NB4 (cell line): ENCODE measurements at regions not wholly inside any gene's neighbourhood (a gene's known extent, or its start where the extent isn't known, plus 50 kb on each side); places are given as distances from the start of the nearest gene placed in this dataset.
A peak's percentile ranks its signal among the peaks of the same experiment; 100 is the strongest.

ENCODE experiments used
- DNase-seq: peaks from one replicate; pipeline ENCODE4 v3.0.0; 2010; ENCODE audit warnings: low read depth
- H3K4me3 ChIP-seq: one replicate; pipeline ENCODE4 v1.5.1; 2011; ENCODE audit warnings: mild to moderate bottlenecking, low read depth, low read length, moderate library complexity
- CTCF ChIP-seq: IDR thresholded peaks from one replicate; pipeline ENCODE4 v1.5.1; 2012; ENCODE audit warnings: low read depth, low read length
- MAX ChIP-seq: IDR thresholded peaks from 2 replicates; pipeline ENCODE4 v1.6.1; 2011; ENCODE audit warnings: low read depth, low read length
- MYC ChIP-seq: IDR thresholded peaks from 2 replicates; pipeline ENCODE4 v1.6.1; 2011; ENCODE audit warnings: low read depth, low read length
- POLR2A ChIP-seq: IDR thresholded peaks from 2 replicates; pipeline ENCODE4 v1.6.1; 2011; ENCODE audit warnings: mild to moderate bottlenecking; ENCODE audit not compliant: insufficient read length; ENCODE audit errors: extremely low read depth

GRCh38 chr10:131025333-131025732, 286.2 kb downstream of the TCERG1L start:
- TF ChIP-seq CTCF (no peak), MYC (no peak), MAX (no peak), POLR2A (no peak)
- no peak overlapping the region for H3K4me3 ChIP-seq
- no peak for DNase-seq

DNA sequence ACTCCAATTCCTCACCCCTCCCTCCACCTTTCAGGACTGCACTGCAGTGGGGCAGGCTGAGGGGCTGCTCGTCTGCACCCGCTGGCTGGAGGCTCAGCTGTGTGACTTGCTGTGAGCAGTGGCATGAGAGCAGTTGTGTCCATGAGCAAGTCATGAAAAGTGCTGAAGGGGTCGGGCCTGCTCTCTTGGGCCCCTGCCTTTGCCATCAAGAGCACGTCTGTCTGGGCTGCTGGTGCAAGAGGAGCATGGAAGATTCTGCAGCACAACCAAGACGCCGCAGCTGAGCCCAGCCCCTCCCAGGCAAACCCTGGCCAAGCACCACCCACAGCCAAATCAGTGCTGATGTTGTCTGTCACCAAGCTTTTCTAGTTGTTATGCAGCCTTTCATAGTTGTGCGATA, 284.3 kb downstream of the TCERG1L start:
- no peak overlapping the region for H3K4me3 ChIP-seq
- no peak for DNase-seq
- TF ChIP-seq POLR2A: no peak
- TF ChIP-seq MYC: no peak

DNA sequence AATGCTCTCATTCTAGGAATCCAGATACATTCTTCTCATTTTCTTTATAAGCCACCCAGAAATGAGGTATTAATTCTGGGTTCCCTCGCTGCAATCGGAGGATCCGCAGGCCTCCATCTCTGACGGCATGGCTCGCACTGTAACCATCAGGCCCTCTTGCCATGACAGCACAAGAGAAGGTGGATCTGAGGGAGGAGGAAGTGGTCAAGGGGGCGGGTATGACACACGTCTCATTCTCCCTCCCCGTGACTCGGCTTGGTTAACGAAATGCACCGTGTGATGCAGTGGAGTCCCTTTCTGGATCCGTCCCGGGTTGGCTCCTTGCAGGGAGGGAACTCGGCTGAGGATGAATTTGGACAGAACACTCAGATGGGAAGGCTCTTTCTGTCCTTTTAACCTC, 280.2 kb downstream of the TCERG1L start:
- no peak overlapping the region for H3K4me3 ChIP-seq
- TF ChIP-seq MYC: no peak
- TF ChIP-seq CTCF: no peak
- TF ChIP-seq POLR2A: no peak
- no peak for TF ChIP-seq MAX
- peak; percentile 44 for DNase-seq

DNA sequence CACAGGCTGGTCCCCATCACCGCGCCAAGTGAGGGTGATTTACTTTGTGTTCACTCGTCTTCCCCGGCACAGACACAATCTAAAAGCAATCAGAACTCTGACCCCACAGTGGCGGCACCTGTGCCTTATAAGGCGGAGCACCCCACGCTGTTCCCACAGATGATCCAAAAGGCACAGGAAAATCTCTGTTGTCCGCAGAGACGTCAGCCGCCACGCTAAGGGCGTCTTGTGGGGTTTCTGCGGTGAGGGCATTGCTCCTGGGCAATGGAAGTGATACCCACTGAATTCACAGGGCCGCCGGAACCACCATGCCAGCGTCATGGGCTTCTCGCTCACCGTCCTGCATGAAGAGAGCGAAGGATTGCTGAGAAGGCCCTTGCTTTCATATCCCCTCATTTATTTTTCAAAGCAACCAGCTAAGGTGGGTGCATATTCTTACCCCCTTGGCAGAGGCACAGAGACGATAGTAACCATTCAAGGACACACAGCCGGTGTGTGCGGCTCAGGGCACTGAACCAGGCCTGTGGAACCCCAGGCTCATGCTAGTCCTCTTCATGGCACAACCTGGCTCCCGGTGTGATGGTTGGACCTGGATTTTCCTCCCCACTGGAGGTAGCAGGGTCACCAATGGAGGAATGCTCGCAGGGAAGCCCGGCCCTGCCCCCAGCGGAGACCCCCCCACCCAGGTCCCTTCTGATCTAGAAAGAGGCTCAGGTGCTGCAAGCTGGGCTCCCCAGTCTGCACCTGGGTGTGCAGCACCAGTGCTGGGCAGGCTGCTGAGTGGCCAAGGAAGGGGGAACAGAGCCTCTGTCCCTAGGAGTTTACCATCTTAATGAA, 279.0 kb downstream of the TCERG1L start:
- TF ChIP-seq MAX (no peak), POLR2A (no peak), CTCF (no peak)
- H3K4me3 ChIP-seq: no peak overlapping the region
- no peak for DNase-seq

DNA sequence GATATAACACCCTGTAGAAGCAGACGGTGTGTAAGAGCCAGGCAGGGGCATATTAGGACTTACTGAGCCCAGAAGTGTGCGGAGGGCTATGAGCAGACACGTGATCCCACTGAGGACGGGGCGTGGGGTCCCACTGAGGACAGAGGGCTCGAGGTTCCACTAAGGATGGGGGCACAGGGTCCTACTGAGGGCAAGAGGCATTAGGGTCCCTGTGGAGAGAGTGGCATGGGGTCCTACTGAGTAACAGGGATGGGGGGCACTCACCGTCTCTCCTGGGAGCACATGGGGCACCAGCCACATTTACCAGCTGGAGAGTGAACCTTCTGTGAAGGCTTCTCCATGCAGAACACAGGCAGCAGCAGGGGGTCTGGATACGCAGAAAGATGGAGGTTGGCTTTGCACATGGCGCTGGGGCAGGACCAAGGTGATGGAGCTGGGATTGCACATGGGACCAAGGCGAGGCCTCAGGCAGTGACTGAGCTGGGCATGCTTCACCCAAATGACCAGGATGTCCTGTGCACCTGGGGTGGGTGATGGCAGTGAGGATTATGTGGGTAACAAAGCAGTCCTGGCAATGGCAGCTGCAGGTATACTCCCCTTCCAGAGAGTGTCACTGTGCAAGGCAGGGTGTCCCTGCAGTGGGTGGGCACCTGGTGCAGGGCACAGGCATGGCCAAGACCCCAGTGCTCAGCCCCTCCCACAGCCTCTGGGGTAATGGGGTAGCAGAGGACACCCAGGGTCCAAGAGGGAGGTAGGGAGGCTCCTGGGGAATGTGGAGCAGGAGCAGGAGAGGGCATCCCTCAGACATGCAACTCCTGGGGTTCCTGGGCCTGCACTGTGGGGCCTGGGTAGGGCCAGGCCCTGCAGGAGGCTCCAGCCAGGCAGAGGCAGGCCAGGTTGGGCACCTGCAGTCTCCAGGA, 278.1 kb downstream of the TCERG1L start:
- TF ChIP-seq MAX (no peak), MYC (no peak), POLR2A (no peak), CTCF (no peak)
- no peak overlapping the region for H3K4me3 ChIP-seq
- DNase-seq: no peak

DNA sequence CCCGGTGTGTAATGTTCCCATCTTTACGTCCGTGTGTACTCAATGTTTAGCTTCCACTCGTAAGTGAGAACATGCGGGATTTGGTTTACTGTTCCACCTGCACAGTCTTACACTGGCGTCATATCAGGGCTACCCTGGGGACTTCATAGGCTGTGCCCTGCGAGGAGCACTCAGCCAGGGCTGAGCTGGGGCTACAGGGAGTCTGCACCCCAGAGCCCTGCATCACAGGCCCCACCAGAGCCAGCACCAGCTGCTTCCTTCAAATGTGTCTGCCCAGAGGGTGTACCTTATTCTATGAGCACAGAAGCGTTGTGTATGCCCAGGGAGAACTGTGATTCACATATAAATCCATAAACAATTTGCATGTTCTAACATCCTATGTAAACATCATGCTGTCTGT, 277.1 kb downstream of the TCERG1L start:
- no peak for TF ChIP-seq CTCF
- no peak for TF ChIP-seq POLR2A
- no peak for TF ChIP-seq MAX
- no peak for TF ChIP-seq MYC
- H3K4me3 ChIP-seq: no peak overlapping the region
- no peak for DNase-seq
